Calu3 (cell line): ENCODE measurements at regions not wholly inside any gene's neighbourhood (a gene's known extent, or its start where the extent isn't known, plus 50 kb on each side); places are given as distances from the start of the nearest gene placed in this dataset.

Source experiments
- BruUV-seq: library from RNA; stranded (reverse); fragments of 400-500 nt; replicated peaks from 2 replicates; lab custom pipeline; 2021; lab: Mats Ljungman, UMichigan
- CTCF ChIA-PET: fragments of 300-600 bp; sonication (Branson Sonifier 250); formaldehyde crosslinking; loops from one replicate; lab custom pipeline; 2022; ENCODE audit warnings: antibody characterized with exemption; lab: Charles Lee
- DNase-seq: peaks from one replicate; pipeline ENCODE4 v3.0.0; 2022
- H3K27ac Mint-ChIP-seq: one replicate; pipeline ENCODE4 v1.8.0; 2022; ENCODE audit warnings: mixed read lengths; ENCODE audit not compliant: unreplicated experiment
- H3K27me3 Mint-ChIP-seq: one replicate; pipeline ENCODE4 v1.8.0; 2022; ENCODE audit warnings: mixed read lengths; ENCODE audit not compliant: unreplicated experiment
- H3K36me3 Mint-ChIP-seq: one replicate; pipeline ENCODE4 v1.8.0; 2022; ENCODE audit warnings: mild to moderate bottlenecking, moderate library complexity, mixed read lengths; ENCODE audit not compliant: insufficient read depth, unreplicated experiment
- H3K4me1 Mint-ChIP-seq: one replicate; pipeline ENCODE4 v1.8.0; 2022; ENCODE audit warnings: mild to moderate bottlenecking, low read depth, mixed read lengths; ENCODE audit not compliant: unreplicated experiment
- H3K4me3 Mint-ChIP-seq: one replicate; pipeline ENCODE4 v1.8.0; 2022; ENCODE audit warnings: mild to moderate bottlenecking, low read depth, moderate library complexity, mixed read lengths; ENCODE audit not compliant: unreplicated experiment
- H3K9me3 Mint-ChIP-seq: one replicate; pipeline ENCODE4 v1.8.0; 2022; ENCODE audit warnings: low read depth, mixed read lengths; ENCODE audit not compliant: unreplicated experiment
- intact Hi-C: fragments of 100-400 bp; cut with micrococcal nuclease; formaldehyde crosslinking; loops from one replicate; pipeline ENCODE4 v1.10.0; 2022; ENCODE audit not compliant: unreplicated experiment
- TF ChIP-seq, protein P1 (sequence below): fragments of 200-600 bp; IDR thresholded peaks from one replicate; pipeline ENCODE4 v1.8.0; 2022; ENCODE audit warnings: antibody characterized with exemption; ENCODE audit not compliant: unreplicated experiment

DNA sequence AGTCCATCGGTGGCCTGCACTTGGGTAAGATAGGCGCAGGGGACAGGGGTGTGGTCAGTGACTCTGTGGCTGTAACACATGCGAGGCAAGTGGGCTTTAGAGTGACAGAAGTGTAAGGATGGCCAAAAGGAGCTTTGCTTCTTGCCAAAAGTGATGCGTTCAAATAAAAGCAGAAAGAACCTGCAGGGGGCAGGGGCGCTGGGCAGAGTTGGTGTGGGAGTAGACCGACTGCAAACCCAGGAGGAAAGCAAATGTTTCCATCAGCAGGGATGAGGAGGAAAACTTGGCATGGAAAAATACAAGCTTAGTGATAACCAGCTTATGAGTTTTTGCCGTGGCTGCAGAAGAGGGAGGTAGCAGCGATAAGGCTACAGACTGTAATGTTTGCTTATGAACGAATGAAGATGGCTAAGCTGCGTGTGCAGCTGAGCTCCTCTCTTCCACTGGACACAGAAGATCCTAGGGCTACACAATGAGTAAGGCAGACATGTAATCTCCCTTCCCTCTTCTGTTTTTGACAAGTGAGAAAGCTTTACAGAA, 149.4 kb downstream of the WNT5A start:
- Mint-ChIP-seq H3K36me3 (no peaks in the 10 kb centered on the region), H3K9me3 (peaks cover 6% of the 10 kb centered on the region), H3K4me3 (no peak overlapping the region), H3K27ac (no peak overlapping the region), H3K4me1 (no peaks in the 10 kb centered on the region), H3K27me3 (no peaks in the 10 kb centered on the region)
- intact Hi-C loops, result no loop called here
- CTCF ChIA-PET, result no interaction called here
- DNase-seq, result no peak
- TF ChIP-seq, protein P1, sequence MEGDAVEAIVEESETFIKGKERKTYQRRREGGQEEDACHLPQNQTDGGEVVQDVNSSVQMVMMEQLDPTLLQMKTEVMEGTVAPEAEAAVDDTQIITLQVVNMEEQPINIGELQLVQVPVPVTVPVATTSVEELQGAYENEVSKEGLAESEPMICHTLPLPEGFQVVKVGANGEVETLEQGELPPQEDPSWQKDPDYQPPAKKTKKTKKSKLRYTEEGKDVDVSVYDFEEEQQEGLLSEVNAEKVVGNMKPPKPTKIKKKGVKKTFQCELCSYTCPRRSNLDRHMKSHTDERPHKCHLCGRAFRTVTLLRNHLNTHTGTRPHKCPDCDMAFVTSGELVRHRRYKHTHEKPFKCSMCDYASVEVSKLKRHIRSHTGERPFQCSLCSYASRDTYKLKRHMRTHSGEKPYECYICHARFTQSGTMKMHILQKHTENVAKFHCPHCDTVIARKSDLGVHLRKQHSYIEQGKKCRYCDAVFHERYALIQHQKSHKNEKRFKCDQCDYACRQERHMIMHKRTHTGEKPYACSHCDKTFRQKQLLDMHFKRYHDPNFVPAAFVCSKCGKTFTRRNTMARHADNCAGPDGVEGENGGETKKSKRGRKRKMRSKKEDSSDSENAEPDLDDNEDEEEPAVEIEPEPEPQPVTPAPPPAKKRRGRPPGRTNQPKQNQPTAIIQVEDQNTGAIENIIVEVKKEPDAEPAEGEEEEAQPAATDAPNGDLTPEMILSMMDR, result no peak
- no TSS peak for BruUV-seq

DNA sequence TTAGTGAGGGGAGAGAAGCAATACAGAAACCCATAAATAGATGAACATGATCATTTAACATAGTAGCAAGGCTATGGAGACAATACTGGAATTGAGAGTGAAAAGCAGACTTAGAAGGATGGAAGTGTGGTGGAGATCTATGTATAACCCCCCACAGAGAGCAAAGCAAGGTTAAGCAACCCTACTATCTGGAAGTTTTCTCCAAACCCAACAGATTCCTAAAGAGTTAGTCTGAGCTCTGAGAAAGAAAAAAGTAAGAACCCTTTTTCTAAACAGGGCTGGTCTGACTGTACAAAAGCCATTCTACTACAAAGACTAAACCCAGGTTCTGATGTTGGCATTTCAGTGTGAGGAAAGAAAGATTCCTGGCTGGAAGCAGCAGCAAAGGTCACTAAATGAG, 153.2 kb downstream of the WNT5A start:
- no peak overlapping the region for H3K27ac Mint-ChIP-seq
- H3K36me3 Mint-ChIP-seq, result no peaks in the 10 kb centered on the region
- no peaks in the 10 kb centered on the region for H3K27me3 Mint-ChIP-seq
- TF ChIP-seq, protein P1, result no peak
- no peak overlapping the region for H3K4me3 Mint-ChIP-seq
- no peak for DNase-seq
- intact Hi-C loops, result no loop called here
- no TSS peak for BruUV-seq
- CTCF ChIA-PET, result no interaction called here
- H3K9me3 Mint-ChIP-seq, result peaks cover 7% of the 10 kb centered on the region
- H3K4me1 Mint-ChIP-seq, result no peaks in the 10 kb centered on the region

DNA sequence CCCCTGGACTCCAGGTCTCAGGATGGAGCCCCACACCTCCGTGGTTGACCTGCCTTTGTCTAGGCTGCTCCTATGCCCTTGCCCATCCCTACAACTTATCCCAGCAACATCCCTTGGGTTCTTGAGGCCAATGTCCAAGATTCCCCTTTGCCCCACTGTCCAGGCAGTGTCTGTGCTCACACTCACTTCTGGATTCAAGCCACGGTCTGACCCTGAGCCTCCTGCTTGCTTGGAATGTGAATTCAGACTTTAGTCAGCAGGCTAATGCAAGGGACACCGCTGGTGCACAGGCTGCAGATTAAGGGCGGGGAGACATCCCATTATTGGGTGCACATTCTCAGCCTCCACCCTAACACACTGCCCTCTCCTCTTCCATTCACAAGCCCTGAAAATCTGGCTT, 154.1 kb downstream of the WNT5A start:
- H3K36me3 Mint-ChIP-seq, result no peaks in the 10 kb centered on the region
- H3K4me1 Mint-ChIP-seq, result no peaks in the 10 kb centered on the region
- no peak overlapping the region for H3K27ac Mint-ChIP-seq
- H3K27me3 Mint-ChIP-seq, result no peaks in the 10 kb centered on the region
- intact Hi-C loops, result no loop called here
- TF ChIP-seq, protein P1, result no peak
- H3K9me3 Mint-ChIP-seq, result peaks cover 7% of the 10 kb centered on the region
- no peak for DNase-seq
- CTCF ChIA-PET, result no interaction called here
- BruUV-seq, result no TSS peak
- no peak overlapping the region for H3K4me3 Mint-ChIP-seq

DNA sequence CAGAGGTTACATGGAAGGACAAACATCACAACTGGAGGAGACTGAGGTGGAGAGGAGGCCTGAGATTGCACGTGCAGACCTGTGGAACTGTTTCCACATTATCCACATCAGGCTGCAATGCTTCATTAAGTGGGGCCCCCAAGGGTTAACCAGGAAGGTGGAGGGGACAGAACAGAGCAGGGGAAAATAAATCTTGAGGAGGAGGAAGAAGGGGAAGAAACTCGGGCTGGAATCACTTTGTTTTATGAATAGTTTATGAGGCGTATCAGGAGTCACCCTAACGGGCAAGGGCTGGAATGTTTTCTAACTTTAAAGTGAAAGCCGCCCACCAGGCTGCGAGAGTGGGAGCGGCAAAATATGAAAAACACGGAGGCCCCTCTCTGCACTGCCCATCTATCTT, 154.9 kb downstream of the WNT5A start:
- no peaks in the 10 kb centered on the region for H3K36me3 Mint-ChIP-seq
- H3K27me3 Mint-ChIP-seq, result no peaks in the 10 kb centered on the region
- no TSS peak for BruUV-seq
- TF ChIP-seq, protein P1, result no peak
- no peaks in the 10 kb centered on the region for H3K4me1 Mint-ChIP-seq
- CTCF ChIA-PET, result no interaction called here
- H3K9me3 Mint-ChIP-seq, result peaks cover 7% of the 10 kb centered on the region
- intact Hi-C loops, result no loop called here
- H3K4me3 Mint-ChIP-seq, result no peak overlapping the region
- DNase-seq, result no peak
- no peak overlapping the region for H3K27ac Mint-ChIP-seq
